ENCODE measurements at regions not wholly inside any gene's neighbourhood (a gene's known extent, or its start where the extent isn't known, plus 50 kb on each side); places are given as distances from the start of the nearest gene placed in this dataset.

GRCh38 chr7:42987648-42988214 is 55.6 kb downstream of the MRPL32 start:
- no peaks in the 10 kb centered on the region for H3K27me3 ChIP-seq (ENCODE audit: control insufficient read depth, insufficient read depth, low read length)
- Mint-ChIP-seq H3K4me3 (no peak overlapping the region), H3K9me3 (peaks cover 0 to 5% (median 1%) of the 10 kb centered on the region in 7 donors), H3K36me3 (no peaks in the 10 kb centered on the region), H3K4me1 (no peaks in the 10 kb centered on the region), H3K27ac (no peak overlapping the region), H3K27me3 (peaks cover 17% of the 10 kb centered on the region)
- no peaks in the 10 kb centered on the region for H3K4me1 ChIP-seq (ENCODE audit: control insufficient read depth, insufficient read depth, low read length, poor library complexity, severe bottlenecking)
- no peak for ATAC-seq (ENCODE audit: low read depth in 2 of 2)
- no peak for DNase-seq
- no peaks in the 10 kb centered on the region for H3K9me3 ChIP-seq (ENCODE audit: control insufficient read depth in 2 of 2, low read length in 2 of 2)
- H3K27ac ChIP-seq (ENCODE audit: insufficient read depth, low read length, poor library complexity, severe bottlenecking) = no peak overlapping the region
- H3K36me3 ChIP-seq (ENCODE audit: control insufficient read depth, insufficient read depth, low read length) = no peaks in the 10 kb centered on the region
- H3K4me3 ChIP-seq (ENCODE audit: low read depth, low read length) = no peak overlapping the region

- H3K4me3 Mint-ChIP-seq = no peak overlapping the region
- ATAC-seq (ENCODE audit: low read depth in 2 of 2) = no peak
- H3K27me3 Mint-ChIP-seq = peaks cover 17% of the 10 kb centered on the region
- no peak overlapping the region for H3K27ac Mint-ChIP-seq
- Histone ChIP-seq H3K4me1 (ENCODE audit: control insufficient read depth, insufficient read depth, low read length, poor library complexity, severe bottlenecking) (no peaks in the 10 kb centered on the region), H3K27ac (ENCODE audit: insufficient read depth, low read length, poor library complexity, severe bottlenecking) (no peak overlapping the region), H3K4me3 (ENCODE audit: low read depth, low read length) (no peak overlapping the region), H3K27me3 (ENCODE audit: control insufficient read depth, insufficient read depth, low read length) (no peaks in the 10 kb centered on the region), H3K36me3 (ENCODE audit: control insufficient read depth, insufficient read depth, low read length) (no peaks in the 10 kb centered on the region), H3K9me3 (ENCODE audit: control insufficient read depth in 2 of 2, low read length in 2 of 2) (no peaks in the 10 kb centered on the region)
- DNase-seq = no peak
- no peaks in the 10 kb centered on the region for H3K4me1 Mint-ChIP-seq
- no peaks in the 10 kb centered on the region for H3K36me3 Mint-ChIP-seq
- H3K9me3 Mint-ChIP-seq = peaks cover 0 to 4% (median 0%) of the 10 kb centered on the region in 7 donors
Measured at GRCh38 chr7:42991024-42991423, 58.8 kb downstream of the MRPL32 start.

GRCh38 chr7:42991913-42992591 is 59.9 kb downstream of the MRPL32 start:
- Mint-ChIP-seq H3K9me3 (no peaks in the 10 kb centered on the region), H3K27ac (no peak overlapping the region), H3K4me3 (no peak overlapping the region), H3K27me3 (peaks cover 7% of the 10 kb centered on the region), H3K36me3 (no peaks in the 10 kb centered on the region), H3K4me1 (no peaks in the 10 kb centered on the region)
- H3K36me3 ChIP-seq (ENCODE audit: control insufficient read depth, insufficient read depth, low read length) = no peaks in the 10 kb centered on the region
- ATAC-seq (ENCODE audit: low read depth in 2 of 2) = no peak
- no peaks in the 10 kb centered on the region for H3K27me3 ChIP-seq (ENCODE audit: control insufficient read depth, insufficient read depth, low read length)
- no peak for DNase-seq
- H3K4me3 ChIP-seq (ENCODE audit: low read depth, low read length) = no peak overlapping the region
- H3K27ac ChIP-seq (ENCODE audit: insufficient read depth, low read length, poor library complexity, severe bottlenecking) = no peak overlapping the region
- H3K4me1 ChIP-seq (ENCODE audit: control insufficient read depth, insufficient read depth, low read length, poor library complexity, severe bottlenecking) = no peaks in the 10 kb centered on the region
- no peaks in the 10 kb centered on the region for H3K9me3 ChIP-seq (ENCODE audit: control insufficient read depth in 2 of 2, low read length in 2 of 2)

GRCh38 chr7:42993038-42993437 is 60.9 kb downstream of the MRPL32 start:
- Mint-ChIP-seq H3K27ac (peak overlapping the region in 1 of 3 donors; percentile 22), H3K4me3 (no peak overlapping the region), H3K36me3 (no peaks in the 10 kb centered on the region), H3K9me3 (no peaks in the 10 kb centered on the region), H3K27me3 (peaks cover 4% of the 10 kb centered on the region), H3K4me1 (no peaks in the 10 kb centered on the region)
- ATAC-seq (ENCODE audit: low read depth in 2 of 2) (no peak), DNase-seq (no peak)
- Histone ChIP-seq H3K9me3 (ENCODE audit: control insufficient read depth in 2 of 2, low read length in 2 of 2) (no peaks in the 10 kb centered on the region), H3K27me3 (ENCODE audit: control insufficient read depth, insufficient read depth, low read length) (no peaks in the 10 kb centered on the region), H3K27ac (ENCODE audit: insufficient read depth, low read length, poor library complexity, severe bottlenecking) (no peak overlapping the region), H3K4me1 (ENCODE audit: control insufficient read depth, insufficient read depth, low read length, poor library complexity, severe bottlenecking) (no peaks in the 10 kb centered on the region), H3K36me3 (ENCODE audit: control insufficient read depth, insufficient read depth, low read length) (no peaks in the 10 kb centered on the region), H3K4me3 (ENCODE audit: low read depth, low read length) (no peak overlapping the region)

GRCh38 chr7:42994096-42994495 is 61.9 kb downstream of the MRPL32 start:
- H3K4me3 ChIP-seq (ENCODE audit: low read depth, low read length) = no peak overlapping the region
- H3K4me1 Mint-ChIP-seq = no peaks in the 10 kb centered on the region
- no peak overlapping the region for H3K27ac Mint-ChIP-seq

GRCh38 chr7:42997611-42998010 is 65.4 kb downstream of the MRPL32 start:
- ATAC-seq (ENCODE audit: low read depth in 2 of 2) = no peak
- no peak overlapping the region for H3K4me3 Mint-ChIP-seq

More at GRCh38 chr7:42994096-42994495, 61.9 kb downstream of the MRPL32 start:
- Histone ChIP-seq H3K27me3 (ENCODE audit: control insufficient read depth, insufficient read depth, low read length) (no peaks in the 10 kb centered on the region), H3K4me1 (ENCODE audit: control insufficient read depth, insufficient read depth, low read length, poor library complexity, severe bottlenecking) (no peaks in the 10 kb centered on the region), H3K9me3 (ENCODE audit: control insufficient read depth in 2 of 2, low read length in 2 of 2) (no peaks in the 10 kb centered on the region), H3K36me3 (ENCODE audit: control insufficient read depth, insufficient read depth, low read length) (no peaks in the 10 kb centered on the region), H3K27ac (ENCODE audit: insufficient read depth, low read length, poor library complexity, severe bottlenecking) (no peak overlapping the region)
- Mint-ChIP-seq H3K27me3 (peaks cover 4% of the 10 kb centered on the region), H3K9me3 (peaks cover 0 to 3% (median 0%) of the 10 kb centered on the region in 7 donors), H3K36me3 (no peaks in the 10 kb centered on the region), H3K4me3 (no peak overlapping the region)
- DNase-seq (no peak), ATAC-seq (ENCODE audit: low read depth in 2 of 2) (no peak)

GRCh38 chr7:43004082-43004481 is 71.9 kb downstream of the MRPL32 start:
- Mint-ChIP-seq H3K4me3 (peak overlapping the region in 1 of 4 donors; percentile 2), H3K36me3 (no peaks in the 10 kb centered on the region), H3K27ac (no peak overlapping the region), H3K4me1 (peaks cover 4 to 12% (median 6%) of the 10 kb centered on the region in 4 donors), H3K9me3 (peaks cover 0 to 5% (median 0%) of the 10 kb centered on the region in 7 donors), H3K27me3 (peaks cover 14% of the 10 kb centered on the region)
- H3K27me3 ChIP-seq (ENCODE audit: control insufficient read depth, insufficient read depth, low read length) = no peaks in the 10 kb centered on the region
- DNase-seq (peak in 2 of 3 donors; percentile 14 to 73), ATAC-seq (ENCODE audit: low read depth in 2 of 2) (peak; percentile 42 to 50)
- peaks cover 4% of the 10 kb centered on the region for H3K4me1 ChIP-seq (ENCODE audit: control insufficient read depth, insufficient read depth, low read length, poor library complexity, severe bottlenecking)
- H3K4me3 ChIP-seq (ENCODE audit: low read depth, low read length) = no peak overlapping the region
- H3K9me3 ChIP-seq (ENCODE audit: control insufficient read depth in 2 of 2, low read length in 2 of 2) = no peaks in the 10 kb centered on the region
- H3K36me3 ChIP-seq (ENCODE audit: control insufficient read depth, insufficient read depth, low read length) = no peaks in the 10 kb centered on the region
- no peak overlapping the region for H3K27ac ChIP-seq (ENCODE audit: insufficient read depth, low read length, poor library complexity, severe bottlenecking)

More at GRCh38 chr7:42997611-42998010, 65.4 kb downstream of the MRPL32 start:
- no peak for DNase-seq
- Histone ChIP-seq H3K27ac (ENCODE audit: insufficient read depth, low read length, poor library complexity, severe bottlenecking) (no peak overlapping the region), H3K9me3 (ENCODE audit: control insufficient read depth in 2 of 2, low read length in 2 of 2) (no peaks in the 10 kb centered on the region), H3K4me1 (ENCODE audit: control insufficient read depth, insufficient read depth, low read length, poor library complexity, severe bottlenecking) (no peaks in the 10 kb centered on the region), H3K36me3 (ENCODE audit: control insufficient read depth, insufficient read depth, low read length) (no peaks in the 10 kb centered on the region), H3K27me3 (ENCODE audit: control insufficient read depth, insufficient read depth, low read length) (no peaks in the 10 kb centered on the region), H3K4me3 (ENCODE audit: low read depth, low read length) (no peak overlapping the region)
- Mint-ChIP-seq H3K9me3 (peaks cover 0 to 5% (median 0%) of the 10 kb centered on the region in 7 donors), H3K36me3 (no peaks in the 10 kb centered on the region), H3K27ac (no peak overlapping the region), H3K4me1 (no peaks in the 10 kb centered on the region), H3K27me3 (peaks cover 5% of the 10 kb centered on the region)

- H3K9me3 ChIP-seq (ENCODE audit: control insufficient read depth in 2 of 2, low read length in 2 of 2) = no peaks in the 10 kb centered on the region
- H3K27me3 ChIP-seq (ENCODE audit: control insufficient read depth, insufficient read depth, low read length) = no peaks in the 10 kb centered on the region
- no peak overlapping the region for H3K4me3 ChIP-seq (ENCODE audit: low read depth, low read length)
- Mint-ChIP-seq H3K27me3 (peaks cover 13% of the 10 kb centered on the region), H3K36me3 (no peaks in the 10 kb centered on the region), H3K4me3 (no peak overlapping the region), H3K4me1 (peaks cover 4 to 12% (median 6%) of the 10 kb centered on the region in 4 donors), H3K27ac (no peak overlapping the region), H3K9me3 (peaks cover 0 to 5% (median 0%) of the 10 kb centered on the region in 7 donors)
- DNase-seq = no peak
- no peaks in the 10 kb centered on the region for H3K36me3 ChIP-seq (ENCODE audit: control insufficient read depth, insufficient read depth, low read length)
- H3K4me1 ChIP-seq (ENCODE audit: control insufficient read depth, insufficient read depth, low read length, poor library complexity, severe bottlenecking) = peaks cover 4% of the 10 kb centered on the region
- no peak overlapping the region for H3K27ac ChIP-seq (ENCODE audit: insufficient read depth, low read length, poor library complexity, severe bottlenecking)
- no peak for ATAC-seq (ENCODE audit: low read depth in 2 of 2)
Measured at GRCh38 chr7:43006008-43006407, 73.8 kb downstream of the MRPL32 start.
